PC-9 (cell line): ENCODE measurements at regions not wholly inside any gene's neighbourhood (a gene's known extent, or its start where the extent isn't known, plus 50 kb on each side); places are given as distances from the start of the nearest gene placed in this dataset.
"Not testable (repeated sequence)": the region's sequence is repeated elsewhere in the genome, so short reads cannot be mapped to it uniquely, and the experiment has no call there.

ENCODE experiments used
- BruUV-seq: library from RNA; stranded (reverse); fragments of 400-500 nt; replicated peaks from 2 replicates; lab custom pipeline; 2021; lab: Mats Ljungman, UMichigan
- CTCF ChIA-PET: fragments of 300-600 bp; sonication (Branson Sonifier 250); formaldehyde crosslinking; loops from one replicate; lab custom pipeline; 2022; ENCODE audit warnings: antibody characterized with exemption; lab: Charles Lee
- POLR2A ChIA-PET: fragments of 300-600 bp; sonication (Branson Sonifier 250); formaldehyde crosslinking; loops from one replicate; lab custom pipeline; 2022; ENCODE audit warnings: antibody characterized with exemption; ENCODE audit not compliant: unreplicated experiment; lab: Charles Lee
- DNase-seq, 2 experiments: peaks; one replicate each; pipeline versions ENCODE4 v3.0.0 to v3.0.0-alpha.2; 2015 to 2022; ENCODE audit warnings: mixed read lengths in 1 of 2
- H2AFZ ChIP-seq: fragments of 200-600 bp; sonication (generic); 2 replicates; pipeline ENCODE4 v1.8.1; 2017; ENCODE audit warnings: antibody characterized with exemption
- H3F3A ChIP-seq: fragments of 200-600 bp; sonication (generic); 2 replicates; pipeline ENCODE4 v1.8.1; 2017; ENCODE audit warnings: antibody characterized with exemption, mild to moderate bottlenecking, low read depth; ENCODE audit not compliant: insufficient read depth
- H3K27ac ChIP-seq: fragments of 200-600 bp; sonication (generic); 2 replicates; pipeline ENCODE4 v1.6.1; 2016; ENCODE audit warnings: mixed run types
- H3K27me3 ChIP-seq: fragments of 200-600 bp; sonication (generic); 2 replicates; pipeline ENCODE4 v1.6.1; 2016; ENCODE audit warnings: low read depth, mixed run types; ENCODE audit not compliant: insufficient read depth
- H3K36me3 ChIP-seq: fragments of 200-600 bp; sonication (generic); 2 replicates; pipeline ENCODE4 v1.6.1; 2016; ENCODE audit warnings: low read depth, mixed run types
- H3K4me1 ChIP-seq: fragments of 200-600 bp; sonication (generic); replicated peaks from 2 replicates; pipeline ENCODE4 v1.6.1; 2016; ENCODE audit warnings: mixed run types; ENCODE audit not compliant: insufficient read depth
- H3K4me2 ChIP-seq: fragments of 200-600 bp; sonication (generic); 2 replicates; pipeline ENCODE4 v1.6.1; 2017; ENCODE audit warnings: mixed run types
- H3K4me3 ChIP-seq: fragments of 200-600 bp; sonication (generic); 2 replicates; pipeline ENCODE4 v1.6.1; 2016; ENCODE audit warnings: mixed run types
- H3K79me2 ChIP-seq: fragments of 200-600 bp; sonication (generic); 2 replicates; pipeline ENCODE4 v1.6.1; 2017; ENCODE audit warnings: low read depth, mixed run types
- H3K9me2 ChIP-seq: fragments of 200-600 bp; sonication (generic); 2 replicates; pipeline ENCODE4 v1.8.1; 2017; ENCODE audit warnings: mild to moderate bottlenecking; ENCODE audit not compliant: insufficient read depth
- H3K9me3 ChIP-seq: fragments of 200-600 bp; sonication (generic); 2 replicates; pipeline ENCODE4 v1.8.1; 2016; ENCODE audit warnings: low read depth; ENCODE audit not compliant: insufficient read depth
- H4K20me1 ChIP-seq: fragments of 200-600 bp; sonication (generic); 2 replicates; pipeline ENCODE4 v1.8.1; 2017; ENCODE audit not compliant: insufficient read depth
- intact Hi-C: fragments of 100-400 bp; cut with micrococcal nuclease; formaldehyde crosslinking; loops from one replicate; pipeline ENCODE4 v1.10.0; 2022; ENCODE audit not compliant: unreplicated experiment

DNA sequence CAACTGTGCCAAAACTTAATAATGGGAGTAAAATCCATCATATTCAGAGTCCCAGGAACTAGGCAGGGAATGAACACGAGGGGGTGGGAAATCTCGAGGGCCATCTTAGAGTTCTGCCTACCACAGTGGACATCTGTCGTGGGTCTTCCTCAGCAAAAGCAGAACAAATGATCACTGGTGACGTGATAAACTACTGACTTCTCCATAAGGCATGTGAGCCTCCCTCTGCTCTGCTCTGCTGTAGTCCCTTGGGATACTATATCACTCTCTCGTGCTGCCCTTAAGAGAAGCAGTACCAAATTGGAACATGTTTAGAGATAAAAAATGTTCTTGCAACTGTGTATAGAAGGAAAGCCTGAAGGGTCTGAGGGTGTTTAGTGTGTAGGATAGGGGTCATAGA is 180.5 kb downstream of the SPDYE17 start:
- H3K4me3 ChIP-seq, H3K36me3 ChIP-seq, H4K20me1 ChIP-seq, H3K9me3 ChIP-seq, DNase-seq, H3K27me3 ChIP-seq, H3K9me2 ChIP-seq, H3K79me2 ChIP-seq, intact Hi-C loops, H3F3A ChIP-seq, POLR2A ChIA-PET, CTCF ChIA-PET, H2AFZ ChIP-seq, H3K4me2 ChIP-seq, H3K27ac ChIP-seq, H3K4me1 ChIP-seq, BruUV-seq: not testable (repeated sequence)

DNA sequence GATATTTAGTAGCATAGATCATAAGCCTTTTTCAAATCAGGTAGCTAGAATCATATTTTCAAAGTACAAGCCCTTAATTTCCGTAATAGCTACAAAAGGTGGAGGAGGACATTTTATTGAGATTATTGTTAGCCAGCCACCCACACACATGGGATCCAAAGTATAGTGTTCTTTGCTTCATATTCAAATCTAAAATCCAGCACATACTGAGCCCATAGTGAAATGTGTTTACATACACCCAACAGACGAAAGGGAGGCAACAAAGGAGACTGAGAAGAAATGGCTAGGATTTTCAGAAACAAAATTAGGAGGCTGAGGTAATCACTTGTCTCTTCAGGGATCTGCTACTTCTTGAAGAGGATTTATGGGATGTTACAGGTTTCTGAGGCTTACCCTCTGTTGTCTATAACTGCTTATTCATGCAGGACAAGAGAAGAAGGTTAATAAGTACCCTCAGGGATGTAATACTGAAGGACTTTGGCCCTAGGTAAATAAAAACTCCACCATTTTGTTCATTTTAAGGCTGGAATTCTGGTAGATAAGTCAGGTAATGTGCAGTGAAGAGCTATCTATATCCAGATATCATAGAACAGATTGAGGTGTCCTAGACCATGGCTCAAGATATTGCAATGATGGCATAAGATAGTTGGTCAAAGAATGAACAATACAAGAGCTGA is 182.1 kb downstream of the SPDYE17 start:
- H2AFZ ChIP-seq, CTCF ChIA-PET, POLR2A ChIA-PET, DNase-seq, H3K79me2 ChIP-seq, H4K20me1 ChIP-seq, H3K9me2 ChIP-seq, H3K27ac ChIP-seq, H3K4me3 ChIP-seq, H3K27me3 ChIP-seq, intact Hi-C loops, H3K4me1 ChIP-seq, H3K9me3 ChIP-seq, H3K36me3 ChIP-seq, H3F3A ChIP-seq, H3K4me2 ChIP-seq, BruUV-seq: not testable (repeated sequence)

DNA sequence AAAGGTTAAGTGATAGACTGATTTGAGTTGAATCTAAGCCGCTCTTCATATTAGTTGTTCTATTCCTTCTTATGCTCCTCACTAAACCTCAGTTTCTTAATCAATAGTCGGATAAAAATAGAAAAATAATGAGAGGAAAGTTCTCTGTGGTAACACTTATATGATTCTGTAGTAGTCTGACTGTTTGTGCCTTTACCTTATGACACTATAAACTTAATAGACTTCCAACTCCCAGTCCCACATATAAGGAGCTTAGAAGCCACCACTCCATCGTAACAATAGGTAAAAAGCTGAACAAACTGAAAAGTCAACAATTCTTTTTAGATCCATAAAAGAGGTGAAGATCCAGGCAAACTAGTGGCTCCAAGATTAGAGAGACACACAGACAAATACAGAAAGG is 192.3 kb downstream of the SPDYE17 start:
- H3K27me3 ChIP-seq, POLR2A ChIA-PET, H3K79me2 ChIP-seq, H3K9me3 ChIP-seq, H3K27ac ChIP-seq, H2AFZ ChIP-seq, H3K36me3 ChIP-seq, H3K4me1 ChIP-seq, H3F3A ChIP-seq, H3K4me2 ChIP-seq, DNase-seq, H4K20me1 ChIP-seq, intact Hi-C loops, BruUV-seq, H3K9me2 ChIP-seq, CTCF ChIA-PET, H3K4me3 ChIP-seq: not testable (repeated sequence)

DNA sequence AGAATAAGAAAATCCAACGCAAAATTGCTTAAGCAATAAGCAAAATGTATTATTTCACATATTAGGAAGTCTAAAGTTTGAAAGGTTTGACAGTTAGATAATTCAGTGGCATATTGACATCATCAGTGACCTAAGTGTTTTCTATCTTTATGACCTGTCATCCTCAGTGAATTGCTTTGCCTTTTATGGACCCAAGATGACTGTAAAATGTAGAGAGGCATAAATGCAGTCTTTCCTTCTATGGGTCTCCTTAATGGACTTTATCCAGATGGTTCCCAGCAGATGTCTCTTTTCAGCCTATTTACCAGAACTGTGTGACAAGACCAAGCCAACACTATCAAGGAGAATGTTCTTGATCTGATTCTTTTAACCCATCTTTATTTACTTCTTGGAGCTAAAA is 192.9 kb downstream of the SPDYE17 start:
- H4K20me1 ChIP-seq, H3K9me3 ChIP-seq, H2AFZ ChIP-seq, H3K27me3 ChIP-seq, BruUV-seq, H3K4me2 ChIP-seq, CTCF ChIA-PET, H3K4me1 ChIP-seq, intact Hi-C loops, H3F3A ChIP-seq, POLR2A ChIA-PET, H3K4me3 ChIP-seq, DNase-seq, H3K79me2 ChIP-seq, H3K36me3 ChIP-seq, H3K27ac ChIP-seq, H3K9me2 ChIP-seq: not testable (repeated sequence)

DNA sequence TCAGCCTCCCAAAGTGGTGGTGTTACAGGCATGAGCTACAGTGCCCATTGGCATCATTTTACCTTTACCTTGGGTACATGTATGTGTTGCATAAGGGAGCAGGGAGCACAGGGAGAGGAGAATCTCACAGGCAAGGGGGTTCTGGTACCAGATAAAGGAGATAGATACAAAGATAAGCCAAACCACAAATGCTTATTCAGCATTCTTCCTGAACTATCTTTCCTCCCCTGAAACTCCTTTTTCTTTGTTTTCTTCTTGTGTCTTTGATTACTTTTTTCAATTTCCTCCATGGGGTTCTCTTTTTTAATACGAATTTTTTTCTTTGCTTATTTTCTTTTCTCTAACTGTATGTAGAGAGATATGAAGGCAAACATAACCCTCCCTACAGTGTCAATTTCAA is 193.8 kb downstream of the SPDYE17 start:
- BruUV-seq, H3K27me3 ChIP-seq, CTCF ChIA-PET: not testable (repeated sequence)

DNA sequence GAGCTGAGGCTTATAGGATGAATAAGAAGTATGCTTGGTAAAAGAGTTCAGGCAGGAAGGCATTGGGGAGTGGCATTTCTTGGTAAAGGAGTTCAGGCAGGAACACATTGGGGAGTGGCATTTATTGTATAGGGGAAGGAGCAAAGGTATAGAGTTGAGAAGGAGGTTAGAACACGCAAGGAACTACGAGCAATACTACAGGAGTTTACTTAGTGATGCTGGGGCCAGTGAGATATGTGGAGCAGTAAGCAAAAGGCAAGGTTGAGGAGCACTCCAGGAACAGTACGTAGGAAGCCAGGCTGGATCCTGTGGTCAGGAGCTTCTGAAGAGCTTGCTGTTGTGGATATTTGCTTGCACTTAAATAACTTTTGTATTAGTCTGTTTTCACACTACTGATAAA is 202.2 kb upstream of the POMZP3 start:
- H3F3A ChIP-seq, DNase-seq, H3K27me3 ChIP-seq, H3K4me1 ChIP-seq, BruUV-seq, H3K4me2 ChIP-seq, CTCF ChIA-PET, H2AFZ ChIP-seq, H3K27ac ChIP-seq, H3K79me2 ChIP-seq, H3K9me3 ChIP-seq, H3K36me3 ChIP-seq, intact Hi-C loops, H4K20me1 ChIP-seq, H3K4me3 ChIP-seq, H3K9me2 ChIP-seq, POLR2A ChIA-PET: not testable (repeated sequence)

More for the DNA sequence above, 193.8 kb downstream of the SPDYE17 start:
- H3K9me2 ChIP-seq, H3K9me3 ChIP-seq, H3K36me3 ChIP-seq, DNase-seq, H3F3A ChIP-seq, H4K20me1 ChIP-seq, H3K79me2 ChIP-seq, H3K27ac ChIP-seq, intact Hi-C loops, H3K4me2 ChIP-seq, H3K4me3 ChIP-seq, H2AFZ ChIP-seq, POLR2A ChIA-PET, H3K4me1 ChIP-seq: not testable (repeated sequence)

DNA sequence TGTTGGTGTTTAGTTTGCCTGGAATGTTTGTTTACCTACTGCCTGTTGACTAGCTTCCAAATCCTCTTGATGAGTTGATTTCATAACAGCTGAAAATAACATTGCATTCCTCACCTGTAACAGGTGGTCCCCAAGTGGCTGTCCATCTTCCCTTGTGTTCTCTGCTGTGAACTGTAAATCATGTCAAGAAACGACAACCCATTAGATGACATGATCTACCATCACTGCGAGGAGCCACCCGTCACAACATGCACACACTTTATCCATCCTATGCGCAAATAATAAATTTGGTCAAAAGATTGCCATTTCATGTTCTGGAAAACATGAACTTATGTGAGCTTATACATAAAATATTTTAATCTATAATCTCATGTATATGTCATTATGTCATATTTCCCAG is 199.1 kb upstream of the POMZP3 start:
- H3K4me2 ChIP-seq, H3K9me2 ChIP-seq, H3K27ac ChIP-seq, H3K4me1 ChIP-seq, H3K36me3 ChIP-seq, H4K20me1 ChIP-seq, H3K27me3 ChIP-seq, DNase-seq, POLR2A ChIA-PET, H2AFZ ChIP-seq, H3K4me3 ChIP-seq, H3K9me3 ChIP-seq, BruUV-seq, CTCF ChIA-PET, H3F3A ChIP-seq, intact Hi-C loops, H3K79me2 ChIP-seq: not testable (repeated sequence)
